T47D (cell line): ENCODE measurements at regions not wholly inside any gene's neighbourhood (a gene's known extent, or its start where the extent isn't known, plus 50 kb on each side); places are given as distances from the start of the nearest gene placed in this dataset.
A peak's percentile ranks its signal among the peaks of the same experiment; 100 is the strongest.
"Not testable (repeated sequence)": the region's sequence is repeated elsewhere in the genome, so short reads cannot be mapped to it uniquely, and the experiment has no call there.

ENCODE experiments used
- DNase-seq, 2 experiments: peaks; one replicate each; pipeline versions ENCODE4 v3.0.0 to v3.0.0-alpha.2; 2011 to 2012; ENCODE audit warnings: low read depth in 1 of 2, low spot score in 1 of 2
- JUND ChIP-seq: IDR thresholded peaks from 2 replicates; pipeline ENCODE4 v1.6.1; 2012; ENCODE audit warnings: low read depth
- in situ Hi-C: cut with HindIII; loops from 2 replicates; pipeline ENCODE4 v1.10.0; 2016; ENCODE audit warnings: low sequenced_read_pairs, low pct_unique_long_range_greater_than_20kb

- no peak for TF ChIP-seq JUND
- DNase-seq = peak; percentile 8 to 49
- in situ Hi-C loops = no loop called here
These were observed 1257.4 kb downstream of the GATA3 start for GRCh38 chr10:9311702-9312499.

DNA sequence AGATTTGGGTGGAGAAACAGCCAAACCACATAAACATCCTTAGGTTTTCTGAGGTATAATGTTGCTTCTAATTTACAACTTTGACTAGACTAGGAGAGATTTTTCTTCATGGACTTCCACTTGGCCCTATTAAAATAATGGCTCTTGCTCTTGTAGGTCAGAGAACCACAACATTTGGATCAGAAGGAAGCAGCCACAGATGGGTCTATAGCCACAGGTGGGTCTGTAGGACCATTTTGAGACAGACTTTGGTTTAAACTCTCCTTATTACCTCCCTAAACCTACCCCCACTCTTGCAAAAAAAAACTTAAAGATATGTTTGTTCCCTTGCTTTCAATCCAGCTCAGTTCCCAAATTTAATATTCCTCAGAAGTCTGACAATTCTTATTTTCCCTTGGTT is 1260.8 kb downstream of the GATA3 start:
- TF ChIP-seq JUND = no peak
- in situ Hi-C loops = no loop called here
- no peak for DNase-seq

- in situ Hi-C loops = no loop called here
- DNase-seq = peak; percentile 61 to 65
- no peak for TF ChIP-seq JUND
These were observed 1277.1 kb downstream of the GATA3 start for GRCh38 chr10:9331583-9332008.

- no peak for DNase-seq
- TF ChIP-seq JUND = no peak
- in situ Hi-C loops = no loop called here
These were observed 1279.8 kb downstream of the GATA3 start for GRCh38 chr10:9334270-9334669.

DNA sequence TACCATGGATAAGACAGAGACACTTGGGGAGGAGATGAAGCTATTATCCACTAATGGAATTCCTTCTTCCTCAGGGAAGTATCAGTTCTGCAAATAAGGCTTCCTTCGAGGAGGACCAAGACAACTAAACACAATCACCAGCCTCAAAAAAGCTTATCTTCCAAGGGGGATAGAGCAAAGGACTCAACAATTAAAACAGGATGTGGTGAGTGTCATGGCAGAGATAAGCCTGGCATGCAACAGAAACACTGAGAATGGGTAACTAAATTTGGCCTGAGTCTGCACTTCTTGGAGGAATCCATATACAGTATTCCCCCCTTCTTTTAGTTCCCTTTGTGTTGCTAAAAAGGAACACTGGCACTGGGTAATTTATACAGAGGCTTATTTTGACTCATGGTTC is 1285.2 kb downstream of the GATA3 start:
- TF ChIP-seq JUND = no peak
- in situ Hi-C loops = no loop called here
- no peak for DNase-seq

DNA sequence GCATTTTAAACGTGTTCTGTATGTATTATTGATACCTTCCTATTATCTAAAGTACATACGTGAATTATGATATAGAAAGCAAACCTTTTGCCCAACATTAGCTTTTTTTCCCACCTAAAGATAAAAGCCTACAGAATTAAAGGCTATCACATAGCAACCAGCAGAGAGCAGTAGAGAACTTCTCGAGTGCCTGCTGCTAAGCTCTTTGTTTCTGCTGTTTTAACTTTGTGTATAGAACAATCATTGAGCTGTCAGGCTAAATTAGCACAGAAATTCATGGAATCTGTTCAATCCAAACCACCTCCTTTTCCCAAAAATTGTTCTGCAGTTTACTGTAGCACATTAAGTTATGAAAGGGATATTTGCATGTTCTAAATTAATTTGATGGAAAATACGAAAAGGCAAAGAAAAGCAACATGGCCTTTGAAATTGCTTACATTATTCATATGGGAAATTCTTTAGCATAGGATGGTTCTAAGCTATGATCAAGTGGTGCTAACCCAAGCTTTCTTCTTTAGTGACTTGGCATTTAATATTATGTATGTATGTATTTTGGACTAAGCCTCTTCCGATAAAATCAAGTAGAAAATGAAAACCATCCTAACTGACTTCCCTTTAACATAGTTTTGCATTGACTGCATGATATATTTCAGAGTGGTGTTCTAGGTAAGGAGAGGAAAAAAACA is 1288.5 kb downstream of the GATA3 start:
- TF ChIP-seq JUND = no peak
- peak; percentile 24 to 68 for DNase-seq
- in situ Hi-C loops = no loop called here

GRCh38 chr10:9347933-9348332 is 1293.4 kb downstream of the GATA3 start:
- in situ Hi-C loops, DNase-seq: not testable (repeated sequence)

GRCh38 chr10:9357471-9357870 is 1303.0 kb downstream of the GATA3 start:
- in situ Hi-C loops = no loop called here
- DNase-seq = no peak
- TF ChIP-seq JUND = no peak

DNA sequence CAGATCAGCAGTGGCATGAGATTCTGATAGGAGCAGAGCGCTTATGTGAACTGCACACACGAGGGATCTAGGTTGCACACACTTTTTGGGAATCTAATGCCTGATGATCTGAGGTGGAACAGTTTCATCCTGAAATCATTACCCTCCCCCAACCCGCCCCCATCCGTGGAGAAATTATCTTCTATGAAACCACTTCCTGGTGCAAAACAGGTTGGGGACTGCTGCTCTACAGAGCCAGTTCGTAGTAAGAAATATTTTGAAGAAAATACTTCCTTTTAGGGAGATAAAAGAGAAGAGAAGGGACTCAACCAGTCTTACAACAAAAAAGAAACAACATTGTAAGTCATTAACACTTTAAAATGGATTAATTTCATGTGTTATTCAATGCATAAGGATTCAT is 1308.2 kb downstream of the GATA3 start:
- DNase-seq = no peak
- in situ Hi-C loops = no loop called here
- no peak for TF ChIP-seq JUND

DNA sequence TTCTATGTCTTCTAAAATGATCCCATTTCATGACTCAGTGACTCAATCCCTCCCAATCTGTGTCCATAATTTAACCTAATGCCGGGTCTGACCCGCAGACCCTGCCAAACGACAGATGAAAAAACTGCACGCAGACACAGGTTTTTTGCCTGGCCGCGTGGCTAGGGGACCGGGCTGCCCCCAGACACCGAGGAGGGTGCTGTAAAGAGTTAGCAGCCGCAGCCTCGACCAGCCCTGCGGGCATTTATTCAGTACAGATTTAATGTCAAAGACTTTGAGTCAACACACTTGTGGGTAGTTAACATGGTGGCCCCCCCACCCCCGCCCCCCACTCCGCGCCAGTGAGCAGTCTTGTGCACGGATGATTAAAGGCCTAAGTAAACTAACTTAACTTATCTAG is 1324.7 kb downstream of the GATA3 start:
- DNase-seq = no peak
- no peak for TF ChIP-seq JUND
- in situ Hi-C loops = no loop called here

DNA sequence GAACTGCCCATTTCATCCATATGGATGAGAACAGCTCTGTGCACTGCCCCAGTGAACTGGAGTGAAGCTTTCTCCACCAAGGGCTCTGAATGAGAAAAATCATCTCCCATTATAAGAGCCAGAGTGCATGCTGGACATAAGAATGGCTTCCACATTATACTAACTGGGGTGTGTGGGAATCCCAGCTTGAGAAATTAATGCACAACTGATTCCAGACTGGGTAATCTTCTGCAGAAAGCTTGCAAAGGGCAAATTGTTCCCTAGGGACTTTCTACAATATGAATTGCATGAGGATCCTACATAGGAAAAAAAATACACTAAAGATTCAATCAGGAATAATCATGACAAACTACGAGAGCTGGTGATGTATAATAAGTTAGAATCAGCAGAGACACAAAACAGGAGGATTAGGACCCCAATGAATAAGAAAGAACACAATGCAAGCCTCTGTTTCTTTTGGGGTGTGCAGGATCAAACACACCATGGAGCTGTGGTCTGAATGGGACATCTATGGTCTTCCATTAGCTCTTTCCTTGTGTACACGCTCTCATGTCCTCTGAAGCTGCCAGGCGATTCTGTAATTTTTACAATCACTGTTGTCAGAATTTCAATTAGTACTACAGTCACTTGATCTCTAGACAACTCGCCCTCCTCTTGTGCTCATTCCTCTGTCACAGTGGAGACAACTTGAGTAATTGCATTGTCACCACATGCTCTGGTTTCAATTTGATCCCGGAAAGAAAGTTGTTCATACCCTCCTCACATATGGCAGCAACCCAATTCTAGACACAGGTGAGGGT is 1327.4 kb downstream of the GATA3 start:
- in situ Hi-C loops = no loop called here
- no peak for TF ChIP-seq JUND
- no peak for DNase-seq

DNA sequence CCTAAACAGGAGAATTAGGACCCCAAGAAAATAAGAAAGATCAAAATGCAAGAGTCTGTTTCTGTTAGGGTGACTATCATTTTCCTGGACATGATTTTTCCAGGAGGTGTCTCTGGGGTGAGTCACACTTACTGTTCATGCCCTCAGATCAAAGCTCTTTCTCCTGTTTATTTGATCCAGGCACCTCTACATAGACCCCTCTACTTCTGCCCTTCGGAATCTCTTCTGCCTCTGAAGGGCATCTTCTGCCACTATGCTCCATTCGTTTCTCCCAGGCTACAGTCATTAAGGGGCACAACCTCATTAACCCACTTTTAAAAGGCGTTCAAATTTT is 1328.0 kb downstream of the GATA3 start:
- DNase-seq = no peak
- in situ Hi-C loops = no loop called here
- TF ChIP-seq JUND = no peak

DNA sequence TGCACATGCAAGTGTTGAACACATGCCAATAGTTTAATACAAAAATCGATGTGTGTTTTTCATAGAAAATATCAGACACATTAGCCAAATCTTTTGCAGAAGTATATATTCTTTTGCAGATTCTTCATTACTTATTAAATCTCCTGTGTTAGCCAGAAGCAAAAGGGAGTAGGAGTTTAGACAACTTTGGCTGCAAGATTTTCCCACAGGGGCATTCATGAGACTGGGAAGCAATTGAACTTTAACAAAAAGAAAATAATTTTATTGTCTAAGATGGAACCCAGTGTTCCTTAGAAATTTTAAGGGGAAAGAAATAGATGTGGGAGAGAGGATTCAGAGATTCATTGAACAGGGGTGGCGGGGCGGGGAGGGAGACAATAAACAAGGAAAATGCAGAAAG is 1336.0 kb downstream of the GATA3 start:
- no peak for TF ChIP-seq JUND
- in situ Hi-C loops = no loop called here
- no peak for DNase-seq
